Thymus (tissue), 11 donors: ENCODE measurements at regions not wholly inside any gene's neighbourhood (a gene's known extent, or its start where the extent isn't known, plus 50 kb on each side); places are given as distances from the start of the nearest gene placed in this dataset.

ENCODE experiments used
- DNase-seq, 9 donors: peaks; one replicate each; pipeline ENCODE4 v3.0.0-alpha.2; 2013; ENCODE audit warnings: low spot score in 9 of 9, low read depth in 6 of 9, missing footprints in 1 of 9
- H3K27ac ChIP-seq, 2 donors: one replicate each; pipeline ENCODE4 v1.5.1; 2013; ENCODE audit warnings: control low read depth in 1 of 2, low read depth in 1 of 2, low read length in 1 of 2, mild to moderate bottlenecking in 1 of 2, moderate library complexity in 1 of 2
- H3K27me3 ChIP-seq, 2 donors: one replicate each; pipeline ENCODE4 v1.5.1; 2013; ENCODE audit warnings: low read length in 1 of 2; ENCODE audit not compliant: control insufficient read depth in 2 of 2, insufficient read depth in 1 of 2
- H3K36me3 ChIP-seq, 2 donors: one replicate each; pipeline ENCODE4 v1.5.1; 2013; ENCODE audit warnings: low read length in 1 of 2, mild to moderate bottlenecking in 1 of 2, moderate library complexity in 1 of 2; ENCODE audit not compliant: control insufficient read depth in 2 of 2, insufficient read depth in 2 of 2
- H3K4me1 ChIP-seq, 2 donors: one replicate each; pipeline ENCODE4 v1.5.1; 2013; ENCODE audit warnings: low read length in 2 of 2; ENCODE audit not compliant: control insufficient read depth in 2 of 2, insufficient read depth in 2 of 2
- H3K4me3 ChIP-seq, 2 donors: one replicate each; pipeline ENCODE4 v1.5.1; 2013; ENCODE audit warnings: low read length in 2 of 2, control low read depth in 1 of 2, mild to moderate bottlenecking in 1 of 2
- H3K9me3 ChIP-seq, 2 donors: one replicate each; pipeline ENCODE4 v1.5.1; 2013; ENCODE audit warnings: low read length in 1 of 2, mild to moderate bottlenecking in 1 of 2; ENCODE audit not compliant: control insufficient read depth in 2 of 2, insufficient read depth in 1 of 2
- WGBS: extraction: QIAGEN DNeasy Blood & Tissue Kit; methylation state at CpG from one replicate; pipeline ENCODE4 v1.1.7; 2013; 5-methylcytosine and 5-hydroxymethylcytosine counted together
- donor health status: healthy.

DNA sequence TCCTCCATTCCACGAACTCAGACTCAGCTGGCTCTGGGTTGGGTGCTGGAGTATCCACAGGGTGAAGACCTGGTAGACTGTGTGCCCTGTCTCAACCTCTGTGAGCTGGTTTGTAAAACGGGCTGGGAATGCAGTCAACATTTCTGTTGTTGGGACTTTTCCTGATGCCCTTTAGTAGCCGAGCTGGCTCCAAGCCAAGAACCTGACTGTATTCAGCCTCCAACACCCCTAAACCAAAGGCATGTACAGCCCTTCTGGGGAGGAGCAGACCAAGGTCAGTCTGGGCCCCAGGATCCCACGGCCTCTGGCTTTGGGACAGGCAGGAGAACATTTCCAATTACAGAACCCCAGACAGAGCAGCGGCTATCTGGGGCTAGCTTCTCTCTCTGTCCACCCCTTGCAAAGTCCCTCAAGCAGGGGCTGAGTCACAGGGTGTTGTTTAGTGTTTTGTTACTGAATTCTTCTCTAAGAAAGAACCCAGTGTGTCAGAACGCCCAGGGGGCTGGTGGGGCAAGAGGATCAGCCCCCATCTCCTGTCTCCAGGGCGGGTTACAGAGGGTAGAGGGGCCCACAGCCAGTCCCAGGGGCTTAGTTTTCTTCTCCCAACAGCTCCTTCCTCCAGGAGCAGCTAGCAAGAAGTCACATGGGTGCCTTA is 56.8 kb upstream of the SLC6A6 start:
- 87% methylated on average over 7 of the region's 7 CpGs for WGBS

GRCh38 chr3:14346191-14346590 is 56.2 kb upstream of the SLC6A6 start:
- 93% methylated on average over 9 of the region's 9 CpGs for WGBS
- no peak overlapping the region for H3K27ac ChIP-seq
- no peak overlapping the region for H3K4me3 ChIP-seq
- H3K9me3 ChIP-seq: no peaks in the 10 kb centered on the region
- no peaks in the 10 kb centered on the region for H3K27me3 ChIP-seq
- no peaks in the 10 kb centered on the region for H3K4me1 ChIP-seq
- no peaks in the 10 kb centered on the region for H3K36me3 ChIP-seq
- no peak for DNase-seq

More for the DNA sequence above, 56.8 kb upstream of the SLC6A6 start:
- Histone ChIP-seq H3K4me1 (no peaks in the 10 kb centered on the region), H3K4me3 (no peak overlapping the region), H3K9me3 (no peaks in the 10 kb centered on the region), H3K36me3 (no peaks in the 10 kb centered on the region), H3K27ac (no peak overlapping the region), H3K27me3 (no peaks in the 10 kb centered on the region)
- no peak for DNase-seq

DNA sequence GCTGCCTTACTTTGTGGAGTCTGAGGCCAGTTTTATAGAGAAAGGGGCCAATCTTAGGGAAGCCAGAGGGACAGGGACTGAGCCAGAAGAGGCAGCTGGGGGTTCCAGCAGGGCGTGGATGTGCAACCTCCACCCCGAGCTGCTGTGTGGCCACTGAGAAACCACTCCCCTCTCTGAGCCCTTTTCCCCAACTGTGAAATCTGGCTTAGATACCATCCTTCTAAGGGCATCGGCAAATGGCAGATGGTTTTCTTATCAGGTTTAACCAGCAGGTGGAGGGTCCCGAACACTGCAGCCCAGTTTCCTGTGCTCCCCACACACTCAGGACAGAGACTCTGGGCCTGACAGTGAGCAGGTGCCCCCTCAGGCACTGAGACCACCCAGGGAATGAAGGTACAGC is 55.8 kb upstream of the SLC6A6 start:
- Histone ChIP-seq H3K36me3 (no peaks in the 10 kb centered on the region), H3K4me1 (no peaks in the 10 kb centered on the region), H3K4me3 (no peak overlapping the region), H3K27ac (no peak overlapping the region), H3K9me3 (no peaks in the 10 kb centered on the region), H3K27me3 (no peaks in the 10 kb centered on the region)
- DNase-seq: no peak
- WGBS: 68% methylated on average over 4 of the region's 4 CpGs

DNA sequence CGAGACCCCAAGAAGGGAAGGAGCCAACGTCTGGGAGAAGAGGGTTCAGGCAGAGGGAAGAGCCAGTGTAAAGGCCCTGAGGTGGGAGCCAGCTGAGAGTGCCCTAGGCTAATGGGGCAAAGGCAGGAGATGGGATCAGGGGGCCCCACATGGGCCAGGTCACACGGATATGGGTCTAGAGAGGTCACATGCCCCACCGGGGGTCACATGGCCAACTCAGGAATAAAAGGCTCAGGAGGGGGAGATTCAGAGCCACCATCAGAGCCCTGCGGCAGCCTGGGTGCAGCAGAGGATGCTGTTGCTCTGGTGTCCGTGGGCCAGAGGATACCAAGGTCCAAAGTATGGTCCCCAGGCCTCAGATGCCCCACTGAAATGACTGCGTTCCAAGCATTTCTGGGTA is 55.3 kb upstream of the SLC6A6 start:
- Histone ChIP-seq H3K27ac (no peak overlapping the region), H3K27me3 (no peaks in the 10 kb centered on the region), H3K9me3 (peaks cover 0 to 3% of the 10 kb centered on the region in 2 donors), H3K4me1 (no peaks in the 10 kb centered on the region), H3K4me3 (no peak overlapping the region), H3K36me3 (no peaks in the 10 kb centered on the region)
- 91% methylated on average over 7 of the region's 7 CpGs for WGBS
- no peak for DNase-seq

DNA sequence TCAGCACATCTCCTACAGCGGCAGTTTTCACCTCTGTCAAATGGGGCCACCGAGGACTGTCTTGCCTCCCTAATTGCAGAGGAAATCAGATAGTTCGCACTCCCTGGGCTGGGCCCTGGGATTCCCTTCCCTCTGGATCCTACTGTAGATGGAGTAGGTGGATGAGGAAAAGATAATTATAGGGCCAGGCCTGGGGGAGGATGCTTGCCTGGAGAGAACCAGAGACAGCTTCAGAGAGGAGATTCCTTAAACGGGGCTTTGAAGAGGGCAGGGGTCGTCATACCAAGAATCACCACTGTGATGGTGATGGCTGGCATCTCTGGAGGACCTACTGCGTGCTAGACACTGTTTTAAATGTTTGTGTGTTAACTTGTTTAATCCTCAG is 50.8 kb upstream of the SLC6A6 start:
- 90% methylated on average over 6 of the region's 6 CpGs for WGBS
- no peaks in the 10 kb centered on the region for H3K27me3 ChIP-seq
- no peak overlapping the region for H3K27ac ChIP-seq
- no peaks in the 10 kb centered on the region for H3K36me3 ChIP-seq
- H3K9me3 ChIP-seq: peaks cover 0 to 3% of the 10 kb centered on the region in 2 donors
- no peak overlapping the region for H3K4me3 ChIP-seq
- H3K4me1 ChIP-seq: no peaks in the 10 kb centered on the region
- no peak for DNase-seq

- no peaks in the 10 kb centered on the region for H3K36me3 ChIP-seq
- no peak overlapping the region for H3K27ac ChIP-seq
- peaks cover 0 to 3% of the 10 kb centered on the region in 2 donors for H3K9me3 ChIP-seq
- WGBS: 92% methylated on average over 13 of the region's 13 CpGs
- H3K4me1 ChIP-seq: no peaks in the 10 kb centered on the region
- no peaks in the 10 kb centered on the region for H3K27me3 ChIP-seq
- H3K4me3 ChIP-seq: no peak overlapping the region
- DNase-seq: no peak
These were observed 50.3 kb upstream of the SLC6A6 start for GRCh38 chr3:14352002-14352627.
